GM12878 (cell line): ENCODE measurements at regions not wholly inside any gene's neighbourhood (a gene's known extent, or its start where the extent isn't known, plus 50 kb on each side); places are given as distances from the start of the nearest gene placed in this dataset.

ENCODE experiments used
- ATAC-seq: fragments of 200-7000 bp; cut with Tn5 transposase; 3 replicates; pipeline ENCODE4 v1.9.1; 2020; ENCODE audit warnings: mild to moderate bottlenecking, moderate library complexity
- BruUV-seq: library from RNA; stranded (reverse); fragments of 400-500 nt; replicated peaks from 2 replicates; lab custom pipeline; 2021; lab: Mats Ljungman, UMichigan
- CTCF ChIA-PET: fragments of 300-600 bp; sonication (Branson Sonifier 250); formaldehyde crosslinking; extraction: SDS; loops from one replicate; lab custom pipeline; 2021; ENCODE audit warnings: inconsistent platforms; lab: Yijun Ruan, JAX
- POLR2A ChIA-PET: fragments of 350-600 bp; formaldehyde crosslinking; extraction: SDS; loops from one replicate; lab custom pipeline; 2021; ENCODE audit warnings: inconsistent platforms; lab: Charles Lee
- RAD21 ChIA-PET: fragments of 300-600 bp; sonication (Branson Sonifier 250); formaldehyde crosslinking; loops from one replicate; lab custom pipeline; 2023; ENCODE audit warnings: antibody characterized with exemption; ENCODE audit not compliant: unreplicated experiment; lab: Charles Lee
- SMC1A ChIA-PET: fragments of 300-600 bp; sonication (Branson Sonifier 250); formaldehyde crosslinking; loops from one replicate; lab custom pipeline; 2023; ENCODE audit not compliant: unreplicated experiment, uncharacterized antibody; lab: Charles Lee
- DNase-seq: peaks from one replicate; pipeline ENCODE4 v3.0.0-alpha.2; 2011; ENCODE audit warnings: low read depth, low spot score
- FAIRE-seq: peaks from 3 replicates; lab custom pipeline; 2011; peaks lifted over from hg19 to GRCh38; lab: Jason Lieb, UNC
- H2AFZ ChIP-seq: 2 replicates; pipeline ENCODE4 v1.6.0; 2011; ENCODE audit warnings: low read depth, low read length, control low read depth; ENCODE audit not compliant: control insufficient read depth
- H3K27ac ChIP-seq: 2 replicates; pipeline ENCODE4 v1.5.1; 2011; ENCODE audit warnings: control low read depth; ENCODE audit not compliant: control insufficient read depth, insufficient read depth
- H3K27me3 ChIP-seq, 2 experiments: replicated peaks in 1 of 2; 2 replicates each; pipeline versions ENCODE4 v1.6.0 to v1.6.1; 2011; ENCODE audit warnings: low read length in 1 of 2; ENCODE audit not compliant: control insufficient read depth in 2 of 2, insufficient read depth in 2 of 2
- H3K36me3 ChIP-seq, 2 experiments: 2 replicates each; pipeline ENCODE4 v1.5.1; 2011; ENCODE audit warnings: low read length in 1 of 2; ENCODE audit not compliant: control insufficient read depth in 2 of 2, insufficient read depth in 2 of 2
- H3K4me1 ChIP-seq: 2 replicates; pipeline ENCODE4 v1.6.1; 2011; ENCODE audit warnings: mild to moderate bottlenecking, low read length, moderate library complexity, mixed read lengths; ENCODE audit not compliant: control insufficient read depth, insufficient read depth
- H3K4me2 ChIP-seq: 2 replicates; pipeline ENCODE4 v1.6.0; 2011; ENCODE audit warnings: control low read depth; ENCODE audit not compliant: control insufficient read depth, insufficient read depth
- H3K4me3 ChIP-seq: fragments of 200-600 bp; sonication (generic); 2 replicates; pipeline ENCODE4 v1.5.1; 2016
- H3K79me2 ChIP-seq: 2 replicates; pipeline ENCODE4 v1.6.0; 2011; ENCODE audit warnings: low read length; ENCODE audit not compliant: control insufficient read depth, insufficient read depth
- H3K9ac ChIP-seq: 2 replicates; pipeline ENCODE4 v1.8.0; 2011; ENCODE audit warnings: low read length, control low read depth, mixed read lengths; ENCODE audit not compliant: control insufficient read depth, insufficient read depth
- H3K9me3 ChIP-seq: replicated peaks from 3 replicates; pipeline ENCODE4 v1.5.1; 2011; ENCODE audit warnings: mild to moderate bottlenecking, low read length; ENCODE audit not compliant: control insufficient read depth, insufficient read depth
- H4K20me1 ChIP-seq: 2 replicates; pipeline ENCODE4 v1.6.0; 2011; ENCODE audit not compliant: control insufficient read depth, insufficient read depth
- CBX5 ChIP-seq: sonication (generic); IDR thresholded peaks from 2 replicates; pipeline ENCODE4 v1.6.1; 2016; ENCODE audit warnings: low read depth, moderate library complexity, mild to moderate bottlenecking, inconsistent platforms
- CEBPB ChIP-seq, 2 experiments: fragments of 150-350 bp in 1 of 2; IDR thresholded peaks; 2 replicates each; pipeline ENCODE4 v1.6.1; 2012 to 2014; ENCODE audit warnings: low read depth in 2 of 2, low read length in 2 of 2, borderline replicate concordance in 1 of 2, inconsistent platforms in 1 of 2
- ETV6 ChIP-seq, 2 experiments: fragments of 450-650 bp in 1 of 2; IDR thresholded peaks in 1 of 2; conservative IDR thresholded peaks in 1 of 2; 2 replicates each; pipeline ENCODE4 v1.6.1; 2014; ENCODE audit warnings: antibody characterized with exemption in 1 of 2, borderline replicate concordance in 1 of 2, low read depth in 1 of 2, mild to moderate bottlenecking in 1 of 2, moderate library complexity in 1 of 2
- NBN ChIP-seq: fragments of 450-650 bp; IDR thresholded peaks from 2 replicates; pipeline ENCODE4 v1.6.1; 2016
- POLR2AphosphoS5 ChIP-seq: IDR thresholded peaks from 2 replicates; pipeline ENCODE4 v1.6.1; 2011; ENCODE audit warnings: mild to moderate bottlenecking, low read length, inconsistent platforms
- RELA ChIP-seq: fragments of 450-650 bp; IDR thresholded peaks from 2 replicates; pipeline ENCODE4 v1.8.0; 2014; ENCODE audit warnings: borderline replicate concordance; ENCODE audit not compliant: partially characterized antibody
- SUPT20H ChIP-seq: IDR thresholded peaks from 2 replicates; pipeline ENCODE4 v1.6.1; 2011; ENCODE audit warnings: low read depth, mild to moderate bottlenecking, low read length, moderate library complexity, borderline replicate concordance; ENCODE audit not compliant: control insufficient read depth
- WGBS: methylation state at CpG from one replicate; pipeline ENCODE4 v1.1.6; 2016; ENCODE audit warnings: low lambda C conversion rate; ENCODE audit not compliant: insufficient replicate concordance, insufficient coverage; ENCODE audit errors: missing lambda C conversion rate; 5-methylcytosine and 5-hydroxymethylcytosine counted together
- in situ Hi-C: fragments of 300-500 bp; cut with MboI; formaldehyde crosslinking; loops from 9 replicates; pipeline ENCODE4 v1.14.3; 2018; ENCODE audit warnings: mixed read lengths
- intact Hi-C: fragments of 100-400 bp; cut with micrococcal nuclease; formaldehyde crosslinking; loops from one replicate; pipeline ENCODE4 v1.14.2; 2022; ENCODE audit not compliant: unreplicated experiment

DNA sequence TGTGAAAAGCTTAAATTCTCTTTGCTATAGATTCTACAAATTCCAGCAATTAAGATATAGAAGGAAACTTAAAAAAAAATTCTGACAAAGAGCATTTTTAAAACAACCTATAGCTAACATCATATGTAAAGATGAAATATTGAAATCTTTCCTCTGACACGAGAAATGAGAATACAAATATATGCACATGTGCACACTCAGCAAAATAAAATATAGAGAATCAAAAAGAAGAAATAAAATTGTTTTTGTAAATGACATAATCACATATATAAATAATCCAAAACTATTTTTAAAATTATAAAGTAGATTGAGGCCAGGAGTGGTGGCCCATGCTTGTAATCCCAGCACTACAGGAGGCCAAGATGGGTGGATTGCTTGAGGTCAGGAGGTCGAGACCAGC is 265.1 kb downstream of the IRX2 start:
- ChIA-PET CTCF (no interaction called here), POLR2A (no interaction called here), SMC1A (no interaction called here), RAD21 (no interaction called here)
- Histone ChIP-seq H3K9me3 (no peaks in the 10 kb centered on the region; the same call in 2 of the 3 replicates), H3K4me2 (no peak overlapping the region), H3K27ac (no peak overlapping the region), H3K79me2 (no peaks in the 10 kb centered on the region), H3K9ac (no peak overlapping the region), H3K36me3 (no peaks in the 10 kb centered on the region), H2AFZ (no peak overlapping the region), H3K27me3 (no peaks in the 10 kb centered on the region), H4K20me1 (no peaks in the 10 kb centered on the region), H3K4me3 (no peak overlapping the region), H3K4me1 (no peaks in the 10 kb centered on the region)
- no peak for ATAC-seq
- BruUV-seq: no TSS peak
- in situ Hi-C loops (no loop called here), intact Hi-C loops (no loop called here)
- WGBS: 2% methylated on average over 2 of the region's 2 CpGs
- no peak for FAIRE-seq
- TF ChIP-seq CEBPB (IDR thresholded peaks at IDR 0.05; ENCODE audit: borderline replicate concordance in 1 of 2, low read depth in 2 of 2, low read length in 2 of 2): no peak
- TF ChIP-seq NBN: no peak
- no peak for DNase-seq

DNA sequence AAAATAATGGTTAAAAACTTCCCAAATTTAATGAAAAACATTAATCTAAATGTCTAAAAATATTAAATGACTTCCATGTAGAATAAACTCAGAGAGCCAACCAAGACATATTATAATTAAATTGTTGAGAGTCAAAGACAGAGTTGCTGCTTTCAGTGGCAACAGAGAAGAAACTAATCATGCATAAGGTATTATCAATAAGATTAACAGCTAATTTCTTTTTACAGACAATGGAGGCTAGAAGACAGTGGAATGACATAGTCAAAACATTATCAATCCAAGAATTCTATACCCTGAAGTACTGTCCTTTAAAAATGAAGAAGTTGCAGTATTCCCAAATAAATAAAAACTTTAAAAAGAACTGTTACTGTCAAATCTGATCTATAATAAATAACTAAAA is 268.7 kb downstream of the IRX2 start:
- Histone ChIP-seq H3K27me3 (no peaks in the 10 kb centered on the region), H4K20me1 (no peaks in the 10 kb centered on the region), H2AFZ (no peak overlapping the region), H3K4me2 (no peak overlapping the region), H3K4me1 (no peaks in the 10 kb centered on the region), H3K9ac (no peak overlapping the region)
- ChIA-PET POLR2A (no interaction called here), CTCF (no interaction called here)
- no peak for TF ChIP-seq ETV6 (conservative IDR thresholded peaks at IDR 0.05 in 1 of 2, IDR thresholded peaks at IDR 0.05 in 1 of 2; ENCODE audit: borderline replicate concordance in 1 of 2, low read depth in 1 of 2)
- no peak for TF ChIP-seq RELA
- no peak for TF ChIP-seq SUPT20H
- TF ChIP-seq POLR2AphosphoS5: no peak
- TF ChIP-seq CBX5: 0 out of 2 replicates have a peak, but pooled peaks have one; percentile 31
- TF ChIP-seq, all 136 proteins: peak for 1
- H3K36me3 ChIP-seq: no peaks in the 10 kb centered on the region
- H3K4me3 ChIP-seq: no peak overlapping the region
- H3K9me3 ChIP-seq: no peaks in the 10 kb centered on the region; the same call in 2 of the 3 replicates
- FAIRE-seq (no peak), DNase-seq (no peak), ATAC-seq (no peak)
- RAD21 ChIA-PET: no interaction called here
- H3K27ac ChIP-seq: no peak overlapping the region
- SMC1A ChIA-PET: no interaction called here
- intact Hi-C loops: no loop called here
- in situ Hi-C loops: no loop called here
- H3K79me2 ChIP-seq: no peaks in the 10 kb centered on the region
- no TSS peak for BruUV-seq
